ENCODE measurements at regions not wholly inside any gene's neighbourhood (a gene's known extent, or its start where the extent isn't known, plus 50 kb on each side); places are given as distances from the start of the nearest gene placed in this dataset.

GRCh38 chr18:46423226-46423805 is 233.7 kb downstream of the LOXHD1 start:
- TF ChIP-seq, protein P1, sequence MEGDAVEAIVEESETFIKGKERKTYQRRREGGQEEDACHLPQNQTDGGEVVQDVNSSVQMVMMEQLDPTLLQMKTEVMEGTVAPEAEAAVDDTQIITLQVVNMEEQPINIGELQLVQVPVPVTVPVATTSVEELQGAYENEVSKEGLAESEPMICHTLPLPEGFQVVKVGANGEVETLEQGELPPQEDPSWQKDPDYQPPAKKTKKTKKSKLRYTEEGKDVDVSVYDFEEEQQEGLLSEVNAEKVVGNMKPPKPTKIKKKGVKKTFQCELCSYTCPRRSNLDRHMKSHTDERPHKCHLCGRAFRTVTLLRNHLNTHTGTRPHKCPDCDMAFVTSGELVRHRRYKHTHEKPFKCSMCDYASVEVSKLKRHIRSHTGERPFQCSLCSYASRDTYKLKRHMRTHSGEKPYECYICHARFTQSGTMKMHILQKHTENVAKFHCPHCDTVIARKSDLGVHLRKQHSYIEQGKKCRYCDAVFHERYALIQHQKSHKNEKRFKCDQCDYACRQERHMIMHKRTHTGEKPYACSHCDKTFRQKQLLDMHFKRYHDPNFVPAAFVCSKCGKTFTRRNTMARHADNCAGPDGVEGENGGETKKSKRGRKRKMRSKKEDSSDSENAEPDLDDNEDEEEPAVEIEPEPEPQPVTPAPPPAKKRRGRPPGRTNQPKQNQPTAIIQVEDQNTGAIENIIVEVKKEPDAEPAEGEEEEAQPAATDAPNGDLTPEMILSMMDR (IDR thresholded peaks at IDR 0.05), result no peak
- TF ChIP-seq EZH2 (IDR thresholded peaks at IDR 0.05), result no peak
